Mesothelial cell of epicardium (in vitro differentiated cells): ENCODE measurements at regions not wholly inside any gene's neighbourhood (a gene's known extent, or its start where the extent isn't known, plus 50 kb on each side); places are given as distances from the start of the nearest gene placed in this dataset.

Source experiments
- DNase-seq, 2 experiments: peaks; one replicate each; pipeline ENCODE4 v3.0.0; 2021; ENCODE audit warnings: low spot score in 2 of 2; ENCODE audit not compliant: unreplicated experiment in 2 of 2
- H3K27ac Mint-ChIP-seq: 2 replicates; pipeline ENCODE4 v1.8.0; 2021; ENCODE audit warnings: mixed read lengths
- H3K27me3 Mint-ChIP-seq: 2 replicates; pipeline ENCODE4 v1.8.0; 2021; ENCODE audit warnings: low read depth, mixed read lengths
- H3K36me3 Mint-ChIP-seq: 2 replicates; pipeline ENCODE4 v1.8.0; 2021; ENCODE audit warnings: mixed read lengths
- H3K4me1 Mint-ChIP-seq: 2 replicates; pipeline ENCODE4 v1.8.0; 2021; ENCODE audit warnings: mixed read lengths
- H3K4me3 Mint-ChIP-seq: 2 replicates; pipeline ENCODE4 v1.8.0; 2021; ENCODE audit warnings: mild to moderate bottlenecking, moderate library complexity, mixed read lengths
- H3K9me3 Mint-ChIP-seq: 2 replicates; pipeline ENCODE4 v1.8.0; 2021; ENCODE audit warnings: mixed read lengths
- CTCF ChIP-seq: fragments of 200-600 bp; sonication (generic); IDR thresholded peaks from one replicate; pipeline ENCODE4 v1.5.0; 2021; ENCODE audit warnings: antibody characterized with exemption; ENCODE audit not compliant: unreplicated experiment

- no peak overlapping the region for H3K27ac Mint-ChIP-seq
- TF ChIP-seq CTCF: no peak
- peaks cover 1% of the 10 kb centered on the region for H3K27me3 Mint-ChIP-seq
- no peaks in the 10 kb centered on the region for H3K36me3 Mint-ChIP-seq
- H3K4me1 Mint-ChIP-seq: peaks cover 5% of the 10 kb centered on the region
- H3K9me3 Mint-ChIP-seq: peaks cover 2% of the 10 kb centered on the region
- no peak overlapping the region for H3K4me3 Mint-ChIP-seq
- no peak for DNase-seq
Measured at GRCh38 chr1:64397541-64397940, 72.4 kb upstream of the CACHD1 start.

- no peak for DNase-seq
- Mint-ChIP-seq H3K27ac (no peak overlapping the region), H3K27me3 (peaks cover 1% of the 10 kb centered on the region), H3K36me3 (no peaks in the 10 kb centered on the region), H3K9me3 (peaks cover 2% of the 10 kb centered on the region), H3K4me1 (no peaks in the 10 kb centered on the region), H3K4me3 (no peak overlapping the region)
- no peak for TF ChIP-seq CTCF
Measured at GRCh38 chr1:64398936-64399335, 71.0 kb upstream of the CACHD1 start.

GRCh38 chr1:64401285-64401684 is 68.6 kb upstream of the CACHD1 start:
- no peak overlapping the region for H3K4me3 Mint-ChIP-seq
- peaks cover 1% of the 10 kb centered on the region for H3K27me3 Mint-ChIP-seq
- H3K4me1 Mint-ChIP-seq: no peaks in the 10 kb centered on the region
- H3K9me3 Mint-ChIP-seq: peaks cover 11% of the 10 kb centered on the region
- TF ChIP-seq CTCF: no peak
- no peak overlapping the region for H3K27ac Mint-ChIP-seq
- no peak for DNase-seq
- no peaks in the 10 kb centered on the region for H3K36me3 Mint-ChIP-seq

GRCh38 chr1:64403331-64403730 is 66.6 kb upstream of the CACHD1 start:
- Mint-ChIP-seq H3K9me3 (peaks cover 19% of the 10 kb centered on the region), H3K36me3 (no peaks in the 10 kb centered on the region), H3K27ac (no peak overlapping the region), H3K27me3 (peaks cover 6% of the 10 kb centered on the region), H3K4me3 (no peak overlapping the region), H3K4me1 (no peaks in the 10 kb centered on the region)
- no peak for DNase-seq
- no peak for TF ChIP-seq CTCF

GRCh38 chr1:64404202-64404601 is 65.7 kb upstream of the CACHD1 start:
- Mint-ChIP-seq H3K27ac (no peak overlapping the region), H3K27me3 (peaks cover 6% of the 10 kb centered on the region), H3K4me1 (no peaks in the 10 kb centered on the region), H3K4me3 (no peak overlapping the region), H3K9me3 (peaks cover 19% of the 10 kb centered on the region), H3K36me3 (no peaks in the 10 kb centered on the region)
- no peak for DNase-seq
- TF ChIP-seq CTCF: no peak

- no peak for TF ChIP-seq CTCF
Measured at GRCh38 chr1:64405833-64406232, 64.1 kb upstream of the CACHD1 start.

More at GRCh38 chr1:64405833-64406232, 64.1 kb upstream of the CACHD1 start:
- Mint-ChIP-seq H3K4me3 (no peak overlapping the region), H3K27ac (no peak overlapping the region), H3K9me3 (peaks cover 19% of the 10 kb centered on the region), H3K4me1 (no peaks in the 10 kb centered on the region), H3K36me3 (no peaks in the 10 kb centered on the region), H3K27me3 (peaks cover 5% of the 10 kb centered on the region)
- no peak for DNase-seq
